GM12874 (cell line): ENCODE measurements at regions not wholly inside any gene's neighbourhood (a gene's known extent, or its start where the extent isn't known, plus 50 kb on each side); places are given as distances from the start of the nearest gene placed in this dataset.

Experiments used
- TF ChIP-seq, protein P1 (sequence below): IDR thresholded peaks from 2 replicates; pipeline ENCODE4 v1.5.1; 2011; ENCODE audit warnings: low read depth, mild to moderate bottlenecking, control low read depth, low read length, moderate library complexity; ENCODE audit not compliant: insufficient read depth

DNA sequence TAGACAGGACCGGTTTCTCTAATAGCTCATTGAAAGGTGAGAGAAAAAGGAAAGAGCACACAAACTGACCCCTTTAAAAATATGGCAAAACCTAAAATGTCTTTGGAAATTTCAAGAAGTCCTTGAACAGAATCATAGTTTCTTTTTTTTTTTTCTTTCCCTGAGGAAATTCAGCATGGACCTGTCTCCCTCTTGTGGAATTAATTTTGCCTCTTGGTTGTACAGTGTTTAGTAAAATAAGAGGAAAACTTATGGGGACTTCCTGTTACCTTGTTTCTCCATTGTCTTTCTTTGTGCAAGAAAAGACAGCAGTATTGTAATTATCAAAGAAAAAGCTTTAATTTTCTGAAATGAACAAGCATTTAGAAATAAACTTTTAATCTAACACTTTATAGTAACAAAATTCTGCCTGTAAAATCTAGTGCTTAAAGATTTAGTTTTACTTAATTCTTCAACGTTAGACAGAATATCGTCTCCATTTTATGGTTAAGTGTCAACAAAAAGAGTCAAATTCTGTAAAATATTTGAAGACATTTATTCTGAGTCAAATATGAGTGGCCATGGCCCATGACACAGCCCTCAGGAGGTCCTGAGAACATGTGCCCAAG lies 176.3 kb upstream of the NABP1 start:
- TF ChIP-seq, protein P1, sequence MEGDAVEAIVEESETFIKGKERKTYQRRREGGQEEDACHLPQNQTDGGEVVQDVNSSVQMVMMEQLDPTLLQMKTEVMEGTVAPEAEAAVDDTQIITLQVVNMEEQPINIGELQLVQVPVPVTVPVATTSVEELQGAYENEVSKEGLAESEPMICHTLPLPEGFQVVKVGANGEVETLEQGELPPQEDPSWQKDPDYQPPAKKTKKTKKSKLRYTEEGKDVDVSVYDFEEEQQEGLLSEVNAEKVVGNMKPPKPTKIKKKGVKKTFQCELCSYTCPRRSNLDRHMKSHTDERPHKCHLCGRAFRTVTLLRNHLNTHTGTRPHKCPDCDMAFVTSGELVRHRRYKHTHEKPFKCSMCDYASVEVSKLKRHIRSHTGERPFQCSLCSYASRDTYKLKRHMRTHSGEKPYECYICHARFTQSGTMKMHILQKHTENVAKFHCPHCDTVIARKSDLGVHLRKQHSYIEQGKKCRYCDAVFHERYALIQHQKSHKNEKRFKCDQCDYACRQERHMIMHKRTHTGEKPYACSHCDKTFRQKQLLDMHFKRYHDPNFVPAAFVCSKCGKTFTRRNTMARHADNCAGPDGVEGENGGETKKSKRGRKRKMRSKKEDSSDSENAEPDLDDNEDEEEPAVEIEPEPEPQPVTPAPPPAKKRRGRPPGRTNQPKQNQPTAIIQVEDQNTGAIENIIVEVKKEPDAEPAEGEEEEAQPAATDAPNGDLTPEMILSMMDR: no peak

DNA sequence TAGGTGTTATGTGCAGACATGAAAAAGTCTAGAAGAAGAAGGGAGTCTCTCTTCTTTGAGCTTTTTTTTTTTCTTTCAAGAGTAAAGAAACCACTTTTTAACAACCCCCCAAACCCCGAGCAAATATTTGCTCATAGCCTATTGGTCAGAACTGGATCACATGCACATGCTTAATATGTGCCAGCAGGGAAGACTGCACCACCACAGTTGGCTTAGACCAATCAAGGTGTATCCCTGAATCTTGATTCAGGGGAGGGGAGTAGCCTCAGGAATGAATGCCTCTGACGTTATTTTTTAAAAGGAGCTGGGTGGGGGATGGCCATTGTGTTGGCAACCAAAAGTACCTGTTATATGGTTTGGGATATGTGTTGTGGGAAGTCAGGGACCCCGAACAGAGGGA lies 171.4 kb upstream of the NABP1 start:
- TF ChIP-seq, protein P1: no peak

DNA sequence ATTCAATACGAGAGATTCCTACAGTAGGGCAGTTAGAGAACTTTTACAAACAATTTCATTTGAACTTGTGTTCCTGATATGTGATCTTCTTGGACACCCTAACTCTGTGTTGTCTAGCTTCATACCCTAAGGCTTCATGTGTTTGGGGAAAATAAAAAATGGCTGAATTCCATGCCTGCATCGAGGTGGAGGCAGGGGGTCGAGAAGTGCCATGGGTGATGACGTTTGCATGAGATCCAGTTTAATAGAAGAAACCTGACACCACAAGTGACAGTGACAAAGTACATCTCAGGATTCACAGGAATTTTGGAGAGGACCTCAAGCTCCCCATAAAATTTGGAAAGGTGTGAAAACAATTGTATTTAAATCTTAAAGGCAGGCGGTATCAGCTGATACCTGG lies 169.2 kb upstream of the NABP1 start:
- TF ChIP-seq, protein P1: no peak

DNA sequence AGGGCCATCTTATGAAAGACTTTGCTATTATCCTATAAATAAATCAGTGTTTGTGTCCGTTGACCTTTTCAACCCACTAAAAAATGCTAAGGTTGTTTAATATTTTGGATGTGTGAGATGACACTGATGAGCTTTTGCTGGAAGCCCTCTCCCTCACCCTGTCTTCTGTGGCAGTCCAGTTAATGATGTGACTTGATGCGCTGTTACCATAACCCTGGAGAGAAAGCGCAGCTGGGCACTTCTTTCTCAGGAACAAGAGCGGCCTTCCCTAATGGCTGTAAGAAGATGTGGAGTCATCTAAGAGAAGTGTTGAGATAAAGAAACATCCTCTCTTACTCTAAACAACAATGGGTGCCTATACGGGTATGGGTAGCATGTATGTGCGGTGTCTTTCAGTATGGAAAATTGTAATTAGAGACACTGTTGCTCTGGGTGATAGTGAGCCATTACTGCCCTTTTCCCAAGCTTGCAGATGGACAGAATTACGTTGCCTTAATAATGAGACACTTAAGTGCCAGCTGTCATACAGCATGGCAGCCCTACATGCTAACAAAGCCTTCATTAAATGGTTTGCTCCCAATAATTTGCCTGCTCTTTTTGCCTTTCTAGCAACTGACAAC lies 165.6 kb upstream of the NABP1 start:
- TF ChIP-seq, protein P1: no peak

DNA sequence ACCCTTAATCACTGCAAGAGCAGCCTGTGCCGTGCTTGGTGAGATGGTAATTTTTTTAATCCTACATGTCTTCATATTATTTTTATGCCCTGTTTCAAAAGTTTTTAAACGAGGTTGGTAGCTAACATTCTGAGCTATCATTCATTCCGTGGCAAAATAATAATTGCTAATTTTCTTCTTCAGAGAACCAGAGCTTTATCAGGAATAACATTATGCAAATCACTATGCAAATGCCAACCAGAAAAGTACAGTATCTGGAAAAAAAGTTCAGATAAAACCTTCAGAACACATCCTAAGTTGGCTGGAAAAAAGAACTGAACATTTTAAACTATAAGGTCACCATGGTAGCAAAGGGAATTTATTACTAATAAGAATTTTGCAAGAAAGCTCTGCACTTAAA lies 165.1 kb upstream of the NABP1 start:
- TF ChIP-seq, protein P1: no peak

GRCh38 chr2:191514613-191515012 lies 163.3 kb upstream of the NABP1 start:
- TF ChIP-seq, protein P1: no peak

- TF ChIP-seq, protein P1: no peak
These were observed 162.4 kb upstream of the NABP1 start for GRCh38 chr2:191515551-191515950.
